Smooth muscle cell (in vitro differentiated cells): ENCODE measurements at regions not wholly inside any gene's neighbourhood (a gene's known extent, or its start where the extent isn't known, plus 50 kb on each side); places are given as distances from the start of the nearest gene placed in this dataset.
"Not testable (repeated sequence)": the region's sequence is repeated elsewhere in the genome, so short reads cannot be mapped to it uniquely, and the experiment has no call there.

Source experiments
- DNase-seq: peaks from one replicate; lab custom pipeline; 2025; ENCODE audit not compliant: unreplicated experiment; lab: John Stamatoyannopoulos, UW
- H2AFZ ChIP-seq: fragments of 200-600 bp; sonication (generic); 2 replicates; pipeline ENCODE4 v1.6.0; 2016; ENCODE audit warnings: antibody characterized with exemption, low read depth, mild to moderate bottlenecking
- H3F3A ChIP-seq: fragments of 200-600 bp; sonication (generic); 2 replicates; pipeline ENCODE4 v1.6.0; 2017; ENCODE audit warnings: antibody characterized with exemption, low read depth
- H3K27ac ChIP-seq: fragments of 200-600 bp; sonication (generic); 2 replicates; pipeline ENCODE4 v1.5.1; 2016; ENCODE audit warnings: low read depth, mild to moderate bottlenecking
- H3K27me3 ChIP-seq: fragments of 200-600 bp; sonication (generic); 2 replicates; pipeline ENCODE4 v1.6.1; 2016; ENCODE audit warnings: low read depth, mild to moderate bottlenecking
- H3K36me3 ChIP-seq: fragments of 200-600 bp; sonication (generic); 2 replicates; pipeline ENCODE4 v1.5.1; 2016; ENCODE audit warnings: low read depth
- H3K4me1 ChIP-seq: fragments of 200-600 bp; sonication (generic); 2 replicates; pipeline ENCODE4 v1.5.1; 2016; ENCODE audit warnings: low read depth
- H3K4me2 ChIP-seq: fragments of 200-600 bp; sonication (generic); 2 replicates; pipeline ENCODE4 v1.6.0; 2016; ENCODE audit warnings: mild to moderate bottlenecking
- H3K4me3 ChIP-seq: fragments of 200-600 bp; sonication (generic); 2 replicates; pipeline ENCODE4 v1.5.1; 2016; ENCODE audit warnings: mild to moderate bottlenecking
- H3K79me2 ChIP-seq: fragments of 200-600 bp; sonication (generic); 2 replicates; pipeline ENCODE4 v1.6.0; 2016; ENCODE audit warnings: low read depth, mild to moderate bottlenecking
- H3K9ac ChIP-seq: fragments of 200-600 bp; sonication (generic); 2 replicates; pipeline ENCODE4 v1.6.0; 2016; ENCODE audit warnings: low read depth
- H3K9me3 ChIP-seq: fragments of 200-600 bp; sonication (generic); replicated peaks from 2 replicates; pipeline ENCODE4 v1.5.1; 2016; ENCODE audit warnings: low read depth
- H4K20me1 ChIP-seq: fragments of 200-600 bp; sonication (generic); 2 replicates; pipeline ENCODE4 v1.6.0; 2016; ENCODE audit warnings: low read depth
- CTCF ChIP-seq: fragments of 200-600 bp; sonication (generic); IDR thresholded peaks from 2 replicates; pipeline ENCODE4 v1.5.1; 2017; ENCODE audit warnings: borderline replicate concordance, mild to moderate bottlenecking, antibody characterized with exemption; ENCODE audit not compliant: insufficient read depth, poor library complexity, severe bottlenecking
- WGBS: methylation state at CpG from one replicate; pipeline ENCODE4 v1.1.7; 2016; ENCODE audit warnings: low lambda C conversion rate; 5-methylcytosine and 5-hydroxymethylcytosine counted together

- H3K9ac ChIP-seq, result peak overlapping the region; percentile 7
- no peaks in the 10 kb centered on the region for H3K79me2 ChIP-seq
- H3F3A ChIP-seq, result no peaks in the 10 kb centered on the region
- TF ChIP-seq CTCF, result no peak
- no peaks in the 10 kb centered on the region for H3K27me3 ChIP-seq
- no peaks in the 10 kb centered on the region for H4K20me1 ChIP-seq
- no peaks in the 10 kb centered on the region for H3K9me3 ChIP-seq
- H3K4me2 ChIP-seq, result no peak overlapping the region
- H2AFZ ChIP-seq, result peak overlapping the region; percentile 59
- H3K4me1 ChIP-seq, result no peaks in the 10 kb centered on the region
- H3K36me3 ChIP-seq, result no peaks in the 10 kb centered on the region
- H3K27ac ChIP-seq, result peak overlapping the region; percentile 83
- no peak for DNase-seq
- no peak overlapping the region for H3K4me3 ChIP-seq
Observed at GRCh38 chr7:9718071-9718661, 1255.5 kb upstream of the PHF14 start.

- Histone ChIP-seq H3K9ac (no peak overlapping the region), H3F3A (no peaks in the 10 kb centered on the region), H2AFZ (peak overlapping the region; percentile 4), H3K27me3 (no peaks in the 10 kb centered on the region), H3K79me2 (no peaks in the 10 kb centered on the region), H3K4me1 (no peaks in the 10 kb centered on the region), H3K4me2 (peak overlapping the region; percentile 46), H4K20me1 (no peaks in the 10 kb centered on the region), H3K36me3 (no peaks in the 10 kb centered on the region), H3K4me3 (no peak overlapping the region), H3K9me3 (no peaks in the 10 kb centered on the region), H3K27ac (peak overlapping the region; percentile 83)
- TF ChIP-seq CTCF, result no peak
- no peak for DNase-seq
- WGBS, result 20% methylated on average over 4 of the region's 4 CpGs
Observed at GRCh38 chr7:9719303-9719702, 1254.4 kb upstream of the PHF14 start.

GRCh38 chr7:9719721-9720120 is 1254.0 kb upstream of the PHF14 start:
- H3K4me3 ChIP-seq, result no peak overlapping the region
- 75% methylated on average over 3 of the region's 3 CpGs for WGBS

GRCh38 chr7:9725940-9726663 is 1247.6 kb upstream of the PHF14 start:
- not testable (repeated sequence) for H3K4me3 ChIP-seq, H2AFZ ChIP-seq, H3K36me3 ChIP-seq, H3F3A ChIP-seq, H4K20me1 ChIP-seq, H3K27ac ChIP-seq, H3K79me2 ChIP-seq, H3K9ac ChIP-seq, H3K27me3 ChIP-seq, H3K4me1 ChIP-seq, H3K4me2 ChIP-seq, DNase-seq, H3K9me3 ChIP-seq
- 97% methylated on average over 42 of the region's 60 CpGs for WGBS

More at GRCh38 chr7:9719721-9720120, 1254.0 kb upstream of the PHF14 start:
- H3K27me3 ChIP-seq, result no peaks in the 10 kb centered on the region
- H3K27ac ChIP-seq, result peak overlapping the region; percentile 83
- no peaks in the 10 kb centered on the region for H3K79me2 ChIP-seq
- H4K20me1 ChIP-seq, result no peaks in the 10 kb centered on the region
- peak overlapping the region; percentile 4 for H2AFZ ChIP-seq
- no peaks in the 10 kb centered on the region for H3K4me1 ChIP-seq
- no peak overlapping the region for H3K9ac ChIP-seq
- H3F3A ChIP-seq, result no peaks in the 10 kb centered on the region
- H3K36me3 ChIP-seq, result no peaks in the 10 kb centered on the region
- H3K9me3 ChIP-seq, result no peaks in the 10 kb centered on the region
- no peak for TF ChIP-seq CTCF
- H3K4me2 ChIP-seq, result no peak overlapping the region
- DNase-seq, result no peak

GRCh38 chr7:9726811-9727210 is 1246.9 kb upstream of the PHF14 start:
- not testable (repeated sequence) for H2AFZ ChIP-seq, H3K27me3 ChIP-seq, H3K9ac ChIP-seq, DNase-seq, H3K4me3 ChIP-seq, H4K20me1 ChIP-seq, H3K27ac ChIP-seq, H3K9me3 ChIP-seq, H3K79me2 ChIP-seq, H3K36me3 ChIP-seq, H3K4me2 ChIP-seq, H3F3A ChIP-seq, H3K4me1 ChIP-seq
- WGBS, result 94% methylated on average over 20 of the region's 22 CpGs

GRCh38 chr7:9727467-9727869 is 1246.2 kb upstream of the PHF14 start:
- H3K9ac ChIP-seq, DNase-seq, H3K4me1 ChIP-seq, H3K79me2 ChIP-seq, H3K27me3 ChIP-seq, H3F3A ChIP-seq, H3K4me3 ChIP-seq, H4K20me1 ChIP-seq, H3K9me3 ChIP-seq, H2AFZ ChIP-seq, H3K27ac ChIP-seq, H3K4me2 ChIP-seq, H3K36me3 ChIP-seq: not testable (repeated sequence)
- WGBS, result 96% methylated on average over 13 of the region's 13 CpGs
